Vagina (tissue), 2 donors: ENCODE measurements at regions not wholly inside any gene's neighbourhood (a gene's known extent, or its start where the extent isn't known, plus 50 kb on each side); places are given as distances from the start of the nearest gene placed in this dataset.

Experiments used
- POLR2AphosphoS5 ChIP-seq, 2 donors: sonication (generic); formaldehyde crosslinking; IDR thresholded peaks; one replicate each; pipeline ENCODE4 v1.9.0; 2017; ENCODE audit warnings: antibody characterized with exemption in 2 of 2, mild to moderate bottlenecking in 2 of 2, low read depth in 1 of 2; ENCODE audit not compliant: insufficient read depth in 1 of 2
- TF ChIP-seq, protein P1 (sequence below), 3 experiments: fragments of 450-650 bp in 2 of 3; fragments of 200-600 bp in 1 of 3; sonication (generic) in 1 of 3; IDR thresholded peaks; one replicate each; pipeline ENCODE4 v1.5.1; 2017 to 2019; ENCODE audit warnings: antibody characterized with exemption in 3 of 3, mild to moderate bottlenecking in 2 of 3, moderate library complexity in 2 of 3

- no peak for TF ChIP-seq POLR2AphosphoS5 (IDR thresholded peaks at IDR 0.05; ENCODE audit: insufficient read depth in 1 of 2, low read depth in 1 of 2)
- TF ChIP-seq, protein P1, sequence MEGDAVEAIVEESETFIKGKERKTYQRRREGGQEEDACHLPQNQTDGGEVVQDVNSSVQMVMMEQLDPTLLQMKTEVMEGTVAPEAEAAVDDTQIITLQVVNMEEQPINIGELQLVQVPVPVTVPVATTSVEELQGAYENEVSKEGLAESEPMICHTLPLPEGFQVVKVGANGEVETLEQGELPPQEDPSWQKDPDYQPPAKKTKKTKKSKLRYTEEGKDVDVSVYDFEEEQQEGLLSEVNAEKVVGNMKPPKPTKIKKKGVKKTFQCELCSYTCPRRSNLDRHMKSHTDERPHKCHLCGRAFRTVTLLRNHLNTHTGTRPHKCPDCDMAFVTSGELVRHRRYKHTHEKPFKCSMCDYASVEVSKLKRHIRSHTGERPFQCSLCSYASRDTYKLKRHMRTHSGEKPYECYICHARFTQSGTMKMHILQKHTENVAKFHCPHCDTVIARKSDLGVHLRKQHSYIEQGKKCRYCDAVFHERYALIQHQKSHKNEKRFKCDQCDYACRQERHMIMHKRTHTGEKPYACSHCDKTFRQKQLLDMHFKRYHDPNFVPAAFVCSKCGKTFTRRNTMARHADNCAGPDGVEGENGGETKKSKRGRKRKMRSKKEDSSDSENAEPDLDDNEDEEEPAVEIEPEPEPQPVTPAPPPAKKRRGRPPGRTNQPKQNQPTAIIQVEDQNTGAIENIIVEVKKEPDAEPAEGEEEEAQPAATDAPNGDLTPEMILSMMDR (IDR thresholded peaks at IDR 0.05): no peak
These were observed 377.8 kb upstream of the SFSWAP start for GRCh38 chr12:131333136-131333535.
